ENCODE measurements at regions not wholly inside any gene's neighbourhood (a gene's known extent, or its start where the extent isn't known, plus 50 kb on each side); places are given as distances from the start of the nearest gene placed in this dataset.

DNA sequence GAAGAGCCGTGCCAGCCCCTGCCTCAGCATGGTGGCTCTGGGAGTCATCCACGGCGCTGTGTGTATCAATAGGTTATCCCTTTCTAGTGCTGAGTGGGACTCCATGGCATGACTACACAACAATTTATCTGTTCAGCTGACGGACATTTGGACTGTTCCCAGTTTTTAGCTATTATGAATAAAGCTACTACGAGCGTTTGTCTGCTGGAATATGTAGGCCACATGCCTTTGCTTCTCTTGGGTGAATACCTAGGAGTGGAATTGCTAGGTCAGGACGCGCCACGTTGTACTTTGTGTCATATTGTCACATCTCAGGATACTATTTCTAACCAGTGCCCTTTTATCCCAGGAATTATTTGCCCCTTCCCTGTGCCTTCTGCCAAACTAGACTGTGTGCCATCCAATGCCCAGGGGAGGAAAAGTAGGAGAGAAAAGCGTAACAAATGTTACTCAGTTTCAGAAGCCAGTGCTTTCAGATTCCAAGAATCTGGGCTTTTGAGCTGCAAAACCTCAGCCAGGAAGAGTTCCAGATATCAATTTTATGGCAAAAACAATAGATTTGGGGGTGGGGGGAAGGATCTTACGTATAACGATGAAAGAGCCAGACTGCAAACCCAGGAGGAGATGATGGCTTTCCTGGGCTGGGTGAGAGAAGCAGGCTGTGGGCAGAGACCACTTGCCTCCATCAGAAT, 62.5 kb upstream of the NCOR2 start:
- no peak for FAIRE-seq

DNA sequence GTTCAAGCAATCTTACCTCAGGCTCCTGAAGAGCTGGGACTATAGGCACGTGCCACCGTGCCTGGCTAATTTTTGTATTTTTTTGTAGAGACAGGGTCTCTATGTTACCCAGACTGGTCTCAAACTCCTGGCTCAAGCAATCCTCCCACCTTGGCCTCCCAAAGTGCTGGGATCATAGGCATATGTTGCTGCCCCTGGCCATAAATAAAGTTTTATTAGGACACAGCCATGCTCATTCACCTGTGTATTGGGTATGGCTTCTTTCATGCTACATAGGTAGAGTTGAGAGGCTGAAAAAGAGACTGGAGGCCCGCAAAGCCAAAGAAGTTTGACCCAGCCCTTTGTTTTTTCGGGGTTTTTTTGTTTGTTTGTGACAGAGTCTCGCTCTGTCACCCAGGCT, 61.7 kb upstream of the NCOR2 start:
- FAIRE-seq, result no peak

DNA sequence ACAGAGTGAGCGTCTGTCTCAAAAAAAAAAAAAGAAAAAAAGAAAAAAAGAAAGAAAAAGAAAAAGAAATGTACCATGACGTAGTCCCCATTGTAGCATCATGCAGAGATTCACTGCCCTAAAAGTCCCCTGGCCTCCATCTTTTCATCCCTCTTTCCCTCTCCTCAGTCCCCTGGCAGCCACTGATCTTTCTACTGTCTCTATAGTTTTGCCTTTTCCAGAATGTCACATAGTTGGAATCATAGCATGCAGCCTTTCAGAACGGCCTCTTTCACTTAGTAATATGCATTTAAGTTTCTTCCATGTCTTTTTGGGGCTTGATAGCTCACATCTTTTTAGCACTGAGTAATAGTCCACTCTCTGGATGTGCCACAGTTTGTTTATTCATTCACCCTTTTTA, 60.5 kb upstream of the NCOR2 start:
- FAIRE-seq, result no peak

DNA sequence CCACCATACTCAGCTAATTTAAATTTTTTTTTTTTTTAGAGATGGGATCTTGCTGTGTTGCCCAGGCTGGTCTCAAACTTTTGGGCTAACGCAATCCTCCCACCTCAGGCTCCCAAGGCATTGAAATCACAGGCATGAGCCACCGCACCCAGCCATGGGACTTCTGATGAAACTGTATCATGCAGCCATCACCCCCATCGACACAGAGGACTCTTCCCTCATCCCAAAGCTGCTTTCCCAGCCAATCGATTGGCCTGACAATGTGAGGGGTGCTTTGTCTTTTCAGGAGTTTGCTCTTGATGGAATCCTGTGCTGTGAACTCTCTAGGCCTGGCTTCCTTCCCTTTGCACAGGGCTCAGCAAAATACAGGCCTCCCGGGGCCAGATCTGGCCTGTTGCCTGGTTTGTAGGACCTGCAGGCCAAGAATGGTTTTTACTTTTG, 59.6 kb upstream of the NCOR2 start:
- no peak for FAIRE-seq

DNA sequence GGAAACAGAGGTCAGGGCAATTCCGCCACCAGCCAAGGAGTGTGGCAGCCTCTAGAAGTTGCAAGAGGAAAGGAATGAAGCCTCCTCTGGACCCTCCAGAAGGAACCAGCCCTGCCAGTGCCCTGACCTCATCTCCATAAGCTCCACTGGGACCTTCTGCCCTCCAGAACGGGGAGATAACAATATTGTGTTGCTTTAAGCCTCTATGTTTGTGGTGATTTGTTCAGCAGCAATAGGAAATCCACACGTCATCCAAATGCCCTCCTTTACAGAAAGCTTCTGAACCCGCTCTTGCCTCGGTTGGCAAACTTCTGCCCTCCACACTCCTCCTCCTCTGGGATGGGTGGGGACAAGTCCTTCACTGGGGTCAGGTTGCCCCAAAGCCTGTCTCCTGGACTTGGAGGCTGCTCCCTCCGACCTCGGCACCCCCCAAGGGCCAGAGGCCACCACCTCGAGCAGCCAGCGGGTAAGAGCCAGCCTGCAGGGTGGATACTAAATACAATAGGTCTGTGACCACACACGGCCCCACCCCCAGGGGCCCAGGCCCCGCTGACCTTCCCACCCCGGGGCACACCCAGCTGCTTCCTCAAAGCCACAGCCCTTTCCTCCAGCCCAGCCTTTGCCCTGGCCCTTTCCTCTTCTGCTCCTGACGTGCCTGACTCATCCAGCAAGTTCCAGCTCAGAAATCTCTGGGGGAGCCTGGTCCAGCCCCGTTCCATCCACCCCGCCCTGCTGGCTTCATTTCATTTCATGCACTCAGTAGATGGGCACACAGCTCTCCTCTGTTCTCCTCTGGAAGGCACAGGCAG, 58.7 kb upstream of the NCOR2 start:
- FAIRE-seq, result no peak

DNA sequence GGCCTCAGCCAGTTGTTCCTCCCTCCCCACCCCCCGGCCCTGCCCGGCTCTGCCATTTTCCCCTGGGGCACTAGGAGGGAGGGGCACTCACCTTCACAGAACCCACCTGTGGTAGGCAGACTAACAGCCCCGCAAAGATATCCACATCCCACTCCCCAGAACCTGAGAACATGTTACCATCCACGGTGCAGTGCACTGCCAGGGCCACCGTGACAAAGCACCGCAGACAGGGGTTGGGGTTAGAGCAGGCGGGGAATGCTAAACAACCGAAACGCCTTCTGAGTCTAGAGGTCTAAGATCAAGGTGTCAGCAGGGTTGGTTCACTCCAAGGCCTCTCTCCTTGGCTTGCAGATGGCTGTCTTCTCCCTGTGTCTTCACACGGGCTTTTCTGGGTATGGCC, 57.4 kb upstream of the NCOR2 start:
- no peak for FAIRE-seq

DNA sequence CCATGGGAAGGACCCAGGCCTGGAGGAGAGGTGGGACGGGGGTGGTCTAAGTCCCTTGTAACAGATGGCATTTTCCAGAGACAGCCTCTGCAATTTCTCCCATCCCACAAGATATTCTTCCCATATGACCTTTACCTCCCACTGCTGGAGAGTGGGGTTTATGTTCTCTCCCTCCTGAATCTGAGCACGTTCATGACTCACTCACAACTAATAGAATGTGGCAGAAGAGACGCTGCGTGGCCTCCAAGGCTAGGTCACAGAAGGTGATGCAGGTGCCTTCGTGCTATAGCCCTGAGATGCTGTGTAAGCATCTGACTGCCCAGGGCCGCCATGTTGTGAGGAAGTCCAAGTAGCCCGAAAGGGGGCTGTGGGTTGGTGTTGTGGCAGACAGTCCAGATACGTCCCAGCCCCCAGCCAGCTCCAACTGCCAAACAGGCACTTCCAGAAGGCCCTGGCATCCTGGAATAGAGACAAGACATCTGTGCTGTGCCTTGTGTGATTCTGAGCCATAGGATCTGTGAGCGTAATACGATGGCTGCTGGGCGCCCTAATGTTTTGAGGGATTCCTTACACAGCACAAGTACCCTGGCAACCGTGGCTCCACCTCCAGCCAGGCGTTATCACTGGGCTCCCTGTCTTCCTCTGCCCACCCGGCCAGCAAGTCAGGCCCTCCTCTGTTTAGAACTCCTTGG, 56.1 kb upstream of the NCOR2 start:
- FAIRE-seq, result no peak

DNA sequence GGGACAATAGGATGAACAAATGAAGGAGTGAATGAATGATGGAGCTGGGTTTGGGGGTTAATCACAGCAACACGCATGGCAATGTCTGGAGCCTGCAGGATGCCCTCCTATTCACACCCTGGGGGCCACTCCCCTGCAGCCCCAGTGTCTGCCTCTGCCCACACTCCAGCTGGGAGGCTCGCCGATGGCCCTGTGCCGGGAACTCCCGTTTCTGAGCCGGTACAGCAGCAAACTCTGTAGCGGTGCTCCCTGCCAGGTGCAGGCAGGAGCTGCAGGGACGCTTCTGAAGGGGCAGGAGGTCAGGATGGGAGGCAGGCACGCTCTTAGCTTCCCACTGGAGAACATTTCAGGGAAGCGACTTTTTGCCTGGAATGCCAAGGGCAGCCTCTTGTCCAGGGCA, 55.4 kb upstream of the NCOR2 start:
- FAIRE-seq, result no peak

DNA sequence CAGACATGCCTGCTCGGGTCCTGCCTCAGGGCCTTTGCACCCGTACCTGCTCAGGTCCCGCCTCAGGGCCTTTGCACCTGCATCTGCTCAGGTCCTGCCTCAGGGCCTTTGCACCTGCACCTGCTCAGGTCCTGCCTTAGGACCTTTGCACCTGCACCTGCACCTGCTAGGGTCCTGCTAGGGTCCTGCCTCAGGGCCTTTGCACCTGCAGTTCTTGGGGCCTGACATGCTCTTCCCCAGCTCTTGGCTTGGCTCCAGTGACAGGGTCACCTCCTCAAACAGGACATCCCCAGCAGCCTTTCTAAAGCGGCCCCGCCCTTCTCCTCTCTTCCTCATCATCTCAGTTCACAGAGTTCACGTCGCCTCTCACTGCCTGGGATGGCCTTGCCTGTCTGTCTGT, 54.9 kb upstream of the NCOR2 start:
- FAIRE-seq, result no peak

DNA sequence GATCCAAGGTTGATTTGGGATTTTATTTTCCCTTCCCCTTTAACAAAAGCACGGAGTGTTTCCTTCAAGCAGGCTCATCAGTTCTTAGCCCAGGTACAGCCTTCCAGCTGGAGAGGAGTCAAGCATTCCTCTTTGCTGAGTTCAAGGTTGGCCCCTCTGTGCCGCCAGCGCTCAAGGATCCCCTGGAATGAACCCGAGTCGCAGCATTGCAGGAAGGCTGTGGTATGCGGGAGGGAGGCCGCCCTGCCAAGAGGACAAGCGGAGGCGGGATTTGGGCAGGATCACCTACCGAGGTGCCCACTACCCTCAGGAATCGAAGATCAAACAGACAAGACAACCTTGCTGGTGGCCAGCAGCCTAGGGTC, 53.9 kb upstream of the NCOR2 start:
- FAIRE-seq, result no peak

DNA sequence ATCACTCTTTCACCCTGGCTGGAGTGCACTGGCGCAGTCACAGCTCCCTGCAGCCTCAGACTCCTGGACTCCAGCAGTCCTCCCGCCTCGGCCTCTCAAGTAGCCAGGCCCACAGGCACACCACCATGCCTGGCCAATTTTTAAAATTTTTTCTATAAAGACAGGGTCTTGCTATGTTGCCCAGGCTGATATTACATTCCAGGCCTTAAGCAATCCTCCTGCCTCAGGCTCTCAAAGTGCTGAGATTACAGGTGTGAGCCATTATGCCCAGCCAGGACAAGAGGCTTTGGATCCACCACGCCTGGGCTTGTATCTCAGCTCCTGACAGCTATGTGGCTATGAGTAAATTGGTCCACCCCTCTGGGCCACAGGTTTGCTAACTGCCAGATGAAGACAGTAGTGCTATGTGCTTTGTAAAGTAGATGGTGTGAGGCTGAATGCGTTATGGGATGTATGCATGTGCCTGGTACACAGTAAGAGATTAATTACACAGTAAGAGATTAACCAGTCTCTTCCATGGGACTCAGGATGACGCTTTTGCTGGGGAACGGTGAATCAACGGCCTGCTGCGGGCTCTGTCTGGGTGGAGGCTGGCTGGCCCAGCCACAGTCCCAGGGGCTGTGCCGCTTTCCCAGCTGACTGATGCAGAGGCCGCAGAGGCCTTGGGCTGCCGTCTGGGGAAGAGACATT, 53.3 kb upstream of the NCOR2 start:
- no peak for FAIRE-seq

DNA sequence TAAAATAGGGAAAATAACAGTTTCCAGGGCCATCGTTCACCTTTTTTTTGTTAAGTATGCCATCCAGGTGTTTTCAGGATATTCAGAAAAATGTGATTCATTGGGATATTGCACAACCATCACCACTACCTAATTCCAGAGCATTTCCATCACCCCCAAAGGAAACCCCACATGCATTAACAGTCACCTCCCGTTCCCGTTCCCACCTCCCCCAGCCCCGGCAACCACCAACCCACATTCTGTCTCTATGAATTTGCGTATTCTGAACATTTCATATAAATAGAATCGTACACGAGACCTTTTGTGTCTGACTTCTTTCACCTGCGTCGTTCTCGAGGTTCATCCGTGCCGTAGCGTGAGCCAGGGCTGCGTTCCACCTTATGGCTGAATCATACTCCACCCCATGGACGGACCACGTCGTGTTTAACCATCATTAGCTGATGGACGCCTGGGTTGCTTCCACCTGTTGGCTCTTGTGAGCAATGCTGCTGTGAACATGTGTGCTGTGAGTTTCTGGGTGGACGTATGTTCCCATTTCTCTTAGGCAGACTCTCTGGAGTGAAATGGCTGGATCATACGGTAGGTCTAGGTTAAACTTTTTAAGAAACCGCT, 51.0 kb upstream of the NCOR2 start:
- FAIRE-seq, result no peak

DNA sequence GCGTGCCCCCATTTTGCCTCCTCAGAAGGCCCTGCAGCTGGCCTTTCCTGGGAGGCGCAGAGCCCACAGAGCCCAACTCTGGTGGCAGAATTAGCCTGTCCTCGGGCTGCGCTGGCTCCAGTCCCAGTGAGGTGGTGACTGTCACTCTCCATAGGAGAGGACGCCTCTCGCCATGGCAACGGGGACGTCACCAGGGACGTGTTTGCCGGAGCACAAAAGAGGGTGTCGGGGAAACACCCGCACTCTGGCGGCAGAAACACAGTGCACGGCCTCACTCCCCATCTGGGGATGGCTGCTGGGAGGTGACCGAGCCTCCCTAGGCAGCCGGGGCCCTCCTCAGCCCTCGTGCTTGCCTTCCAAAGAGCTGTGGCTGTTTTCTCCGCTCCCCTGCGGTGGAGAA, 50.2 kb upstream of the NCOR2 start:
- no peak for FAIRE-seq
